HG02571 (cell line): ENCODE measurements at regions not wholly inside any gene's neighbourhood (a gene's known extent, or its start where the extent isn't known, plus 50 kb on each side); places are given as distances from the start of the nearest gene placed in this dataset.

Experiments used
- ATAC-seq: cut with Tn5 transposase; IDR thresholded peaks from one replicate; pipeline ENCODE4 v1.9.1; 2021; ENCODE audit warnings: mild to moderate bottlenecking, moderate library complexity; ENCODE audit not compliant: unreplicated experiment

- no peak for ATAC-seq
Measured at GRCh38 chr5:32504329-32504988, 59.9 kb upstream of the ZFR start.

DNA sequence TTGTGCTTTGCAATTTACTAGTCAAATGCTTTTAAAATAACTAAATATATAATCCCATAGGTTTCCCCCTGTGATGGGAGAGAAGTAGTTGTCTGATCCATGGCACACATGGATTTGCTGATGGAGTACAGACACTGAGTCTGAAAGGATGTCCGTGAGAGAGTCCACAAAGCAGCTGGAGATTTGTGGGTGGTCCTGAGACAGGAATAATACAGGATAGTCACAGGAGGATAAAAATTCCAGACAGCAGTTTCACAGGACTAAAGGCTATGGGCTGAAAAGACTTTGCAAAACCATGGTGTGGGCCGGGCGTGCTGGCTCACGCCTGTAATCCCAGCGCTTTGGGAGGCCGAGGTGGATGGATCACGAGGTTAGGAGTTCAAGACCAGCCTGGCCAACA lies 58.7 kb upstream of the ZFR start:
- no peak for ATAC-seq

- no peak for ATAC-seq
Measured at GRCh38 chr5:32501071-32502002, 56.8 kb upstream of the ZFR start.

- no peak for ATAC-seq
Measured at GRCh38 chr5:32500181-32500580, 55.6 kb upstream of the ZFR start.

DNA sequence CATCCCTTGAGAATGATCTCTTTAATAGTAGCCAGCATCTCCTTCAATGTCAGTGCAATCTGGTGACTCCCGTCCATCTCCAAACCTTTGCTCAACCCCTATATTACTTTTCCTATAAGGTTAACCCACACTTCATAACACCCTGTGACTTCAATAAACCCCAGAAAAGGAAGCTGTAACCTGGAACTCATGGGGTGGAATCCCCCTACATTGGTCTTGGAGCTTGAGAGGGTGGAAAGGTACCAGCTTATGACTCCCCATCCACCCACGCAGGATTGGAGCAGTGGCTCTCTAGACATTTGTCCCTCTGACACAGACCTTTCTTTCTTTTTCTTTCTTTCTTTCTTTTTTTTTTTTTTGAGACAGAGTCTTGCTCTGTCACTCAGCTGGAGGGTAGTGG lies 54.7 kb upstream of the ZFR start:
- no peak for ATAC-seq

- no peak for ATAC-seq
Measured at GRCh38 chr5:32498484-32498883, 53.9 kb upstream of the ZFR start.

- no peak for ATAC-seq
Measured at GRCh38 chr5:32496104-32496503, 51.6 kb upstream of the ZFR start.

- no peak for ATAC-seq
Measured at GRCh38 chr5:32494827-32495226, 50.3 kb upstream of the ZFR start.
